Glutamatergic neuron (in vitro differentiated cells): ENCODE measurements at regions not wholly inside any gene's neighbourhood (a gene's known extent, or its start where the extent isn't known, plus 50 kb on each side); places are given as distances from the start of the nearest gene placed in this dataset.

Experiments
- DNase-seq: peaks from one replicate; pipeline ENCODE4 v3.0.0; 2022
- H3K27ac Mint-ChIP-seq: one replicate; pipeline ENCODE4 v1.8.0; 2020; ENCODE audit warnings: mild to moderate bottlenecking, mixed read lengths, inconsistent platforms; ENCODE audit not compliant: unreplicated experiment
- H3K27me3 Mint-ChIP-seq: one replicate; pipeline ENCODE4 v1.8.0; 2020; ENCODE audit warnings: mild to moderate bottlenecking, moderate library complexity, mixed read lengths, inconsistent platforms; ENCODE audit not compliant: unreplicated experiment
- H3K36me3 Mint-ChIP-seq: one replicate; pipeline ENCODE4 v1.8.0; 2020; ENCODE audit warnings: mild to moderate bottlenecking, mixed read lengths, inconsistent platforms; ENCODE audit not compliant: unreplicated experiment
- H3K4me1 Mint-ChIP-seq: one replicate; pipeline ENCODE4 v1.8.0; 2020; ENCODE audit warnings: mild to moderate bottlenecking, low read depth, mixed read lengths, inconsistent platforms; ENCODE audit not compliant: unreplicated experiment
- H3K4me3 Mint-ChIP-seq: one replicate; pipeline ENCODE4 v1.8.0; 2020; ENCODE audit warnings: mild to moderate bottlenecking, mixed read lengths, inconsistent platforms; ENCODE audit not compliant: unreplicated experiment
- H3K9me3 Mint-ChIP-seq: one replicate; pipeline ENCODE4 v1.8.0; 2020; ENCODE audit warnings: mild to moderate bottlenecking, moderate library complexity, mixed read lengths, inconsistent platforms; ENCODE audit not compliant: unreplicated experiment
- CTCF ChIP-seq: fragments of 200-600 bp; sonication (generic); IDR thresholded peaks from one replicate; pipeline ENCODE4 v1.5.0; 2021; ENCODE audit not compliant: partially characterized antibody, unreplicated experiment

GRCh38 chr2:88247531-88247930, 77.4 kb downstream of the THNSL2 start:
- Mint-ChIP-seq H3K9me3 (peaks cover 4% of the 10 kb centered on the region), H3K27me3 (no peaks in the 10 kb centered on the region), H3K4me3 (no peak overlapping the region), H3K36me3 (peaks cover 11% of the 10 kb centered on the region), H3K4me1 (no peaks in the 10 kb centered on the region), H3K27ac (no peak overlapping the region)
- no peak for TF ChIP-seq CTCF
- DNase-seq: no peak

- TF ChIP-seq CTCF: no peak
- no peak overlapping the region for H3K4me3 Mint-ChIP-seq
- H3K27me3 Mint-ChIP-seq: peaks cover 3% of the 10 kb centered on the region
- no peak for DNase-seq
- H3K36me3 Mint-ChIP-seq: peaks cover 15% of the 10 kb centered on the region
- H3K9me3 Mint-ChIP-seq: peaks cover 6% of the 10 kb centered on the region
- no peaks in the 10 kb centered on the region for H3K4me1 Mint-ChIP-seq
- no peak overlapping the region for H3K27ac Mint-ChIP-seq
Observed at GRCh38 chr2:88245109-88245508, 75.0 kb downstream of the THNSL2 start.

- Mint-ChIP-seq H3K27ac (no peak overlapping the region), H3K4me3 (no peak overlapping the region), H3K27me3 (peaks cover 4% of the 10 kb centered on the region), H3K9me3 (peaks cover 13% of the 10 kb centered on the region), H3K4me1 (no peaks in the 10 kb centered on the region), H3K36me3 (peaks cover 26% of the 10 kb centered on the region)
- no peak for TF ChIP-seq CTCF
- no peak for DNase-seq
Observed at GRCh38 chr2:88239781-88240180, 69.6 kb downstream of the THNSL2 start.

GRCh38 chr2:88236666-88237065, 66.5 kb downstream of the THNSL2 start:
- Mint-ChIP-seq H3K27me3 (peaks cover 4% of the 10 kb centered on the region), H3K36me3 (peaks cover 13% of the 10 kb centered on the region), H3K4me3 (no peak overlapping the region), H3K4me1 (no peaks in the 10 kb centered on the region), H3K9me3 (peaks cover 9% of the 10 kb centered on the region), H3K27ac (no peak overlapping the region)
- no peak for DNase-seq
- no peak for TF ChIP-seq CTCF
